Activated CD8-positive, alpha-beta T cell treated with anti-CD3 and anti-CD28 coated beads, Interleukin-2, amount 10 ng/mL, durations not matched to agents 7 days and 5 days (primary cell): ENCODE measurements at regions not wholly inside any gene's neighbourhood (a gene's known extent, or its start where the extent isn't known, plus 50 kb on each side); places are given as distances from the start of the nearest gene placed in this dataset.

Source experiments
- ATAC-seq: fragments of 150-1000 bp; cut with Tn5 transposase; one replicate; pipeline ENCODE4 v1.10.0; 2021; ENCODE audit warnings: moderate library complexity
- CTCF ChIA-PET: fragments of 350-600 bp; sonication (Branson Sonifier 250); formaldehyde crosslinking; loops from one replicate; lab custom pipeline; 2021; ENCODE audit warnings: antibody characterized with exemption; lab: Charles Lee
- POLR2A ChIA-PET: fragments of 350-600 bp; sonication (Branson Sonifier 250); formaldehyde crosslinking; loops from one replicate; lab custom pipeline; 2021; ENCODE audit warnings: antibody characterized with exemption; lab: Charles Lee
- DNase-seq: peaks from one replicate; pipeline ENCODE4 v3.0.0-alpha.2; 2020
- H3K27ac Mint-ChIP-seq: one replicate; pipeline ENCODE4 v1.8.0; 2021; ENCODE audit warnings: mild to moderate bottlenecking, mixed read lengths
- H3K27me3 Mint-ChIP-seq: one replicate; pipeline ENCODE4 v1.8.0; 2021; ENCODE audit warnings: low read depth, mixed read lengths
- H3K36me3 Mint-ChIP-seq: one replicate; pipeline ENCODE4 v1.8.0; 2021; ENCODE audit warnings: low read depth, mixed read lengths
- H3K4me1 Mint-ChIP-seq: one replicate; pipeline ENCODE4 v1.8.0; 2021; ENCODE audit warnings: low read depth, mixed read lengths
- H3K4me3 Mint-ChIP-seq: one replicate; pipeline ENCODE4 v1.8.0; 2021; ENCODE audit warnings: mild to moderate bottlenecking, mixed read lengths
- H3K9me3 Mint-ChIP-seq: one replicate; pipeline ENCODE4 v1.8.0; 2022; ENCODE audit warnings: mixed read lengths; ENCODE audit not compliant: insufficient read depth

- Mint-ChIP-seq H3K9me3 (no peaks in the 10 kb centered on the region), H3K36me3 (no peaks in the 10 kb centered on the region), H3K27me3 (peaks cover 4% of the 10 kb centered on the region), H3K4me3 (no peak overlapping the region), H3K4me1 (no peaks in the 10 kb centered on the region), H3K27ac (no peak overlapping the region)
- POLR2A ChIA-PET, result no interaction called here
- CTCF ChIA-PET, result no interaction called here
- no peak for ATAC-seq
- DNase-seq, result no peak
Observed at GRCh38 chr1:87231703-87232367, 96.8 kb upstream of the LMO4 start.

GRCh38 chr1:87236585-87236984 lies 92.1 kb upstream of the LMO4 start:
- ATAC-seq, result no peak
- H3K9me3 Mint-ChIP-seq, result no peaks in the 10 kb centered on the region
- H3K36me3 Mint-ChIP-seq, result no peaks in the 10 kb centered on the region
- ChIA-PET CTCF (no interaction called here), POLR2A (no interaction called here)
- H3K27me3 Mint-ChIP-seq, result peaks cover 4% of the 10 kb centered on the region
- H3K4me3 Mint-ChIP-seq, result no peak overlapping the region
- no peak overlapping the region for H3K27ac Mint-ChIP-seq
- no peak for DNase-seq
- H3K4me1 Mint-ChIP-seq, result no peaks in the 10 kb centered on the region

- no peaks in the 10 kb centered on the region for H3K36me3 Mint-ChIP-seq
- H3K4me3 Mint-ChIP-seq, result no peak overlapping the region
- DNase-seq (no peak), ATAC-seq (no peak)
- ChIA-PET POLR2A (no interaction called here), CTCF (no interaction called here)
- H3K4me1 Mint-ChIP-seq, result no peaks in the 10 kb centered on the region
- H3K27ac Mint-ChIP-seq, result no peak overlapping the region
- no peaks in the 10 kb centered on the region for H3K9me3 Mint-ChIP-seq
- peaks cover 2% of the 10 kb centered on the region for H3K27me3 Mint-ChIP-seq
Observed at GRCh38 chr1:87239997-87240605, 88.6 kb upstream of the LMO4 start.

- ATAC-seq (no peak), DNase-seq (no peak)
- ChIA-PET CTCF (no interaction called here), POLR2A (no interaction called here)
- Mint-ChIP-seq H3K4me1 (no peaks in the 10 kb centered on the region), H3K27ac (no peak overlapping the region), H3K27me3 (no peaks in the 10 kb centered on the region), H3K4me3 (no peak overlapping the region), H3K9me3 (no peaks in the 10 kb centered on the region), H3K36me3 (no peaks in the 10 kb centered on the region)
Observed at GRCh38 chr1:87240661-87241285, 87.9 kb upstream of the LMO4 start.

- Mint-ChIP-seq H3K36me3 (no peaks in the 10 kb centered on the region), H3K27me3 (no peaks in the 10 kb centered on the region), H3K27ac (no peak overlapping the region), H3K9me3 (no peaks in the 10 kb centered on the region), H3K4me1 (no peaks in the 10 kb centered on the region), H3K4me3 (no peak overlapping the region)
- DNase-seq (no peak), ATAC-seq (no peak)
- ChIA-PET POLR2A (no interaction called here), CTCF (no interaction called here)
Observed at GRCh38 chr1:87242445-87243185, 86.1 kb upstream of the LMO4 start.

GRCh38 chr1:87243573-87243972 lies 85.1 kb upstream of the LMO4 start:
- H3K4me1 Mint-ChIP-seq, result no peaks in the 10 kb centered on the region
- no peaks in the 10 kb centered on the region for H3K9me3 Mint-ChIP-seq
- ChIA-PET POLR2A (no interaction called here), CTCF (no interaction called here)
- ATAC-seq, result no peak
- no peaks in the 10 kb centered on the region for H3K36me3 Mint-ChIP-seq
- no peak overlapping the region for H3K4me3 Mint-ChIP-seq
- H3K27ac Mint-ChIP-seq, result no peak overlapping the region
- DNase-seq, result no peak
- H3K27me3 Mint-ChIP-seq, result peaks cover 2% of the 10 kb centered on the region

GRCh38 chr1:87246436-87246835 lies 82.2 kb upstream of the LMO4 start:
- no peak for DNase-seq
- H3K36me3 Mint-ChIP-seq, result no peaks in the 10 kb centered on the region
- H3K4me3 Mint-ChIP-seq, result no peak overlapping the region
- peaks cover 2% of the 10 kb centered on the region for H3K27me3 Mint-ChIP-seq
- H3K9me3 Mint-ChIP-seq, result no peaks in the 10 kb centered on the region
- H3K4me1 Mint-ChIP-seq, result no peaks in the 10 kb centered on the region
- POLR2A ChIA-PET, result no interaction called here
- H3K27ac Mint-ChIP-seq, result no peak overlapping the region
- no peak for ATAC-seq
- CTCF ChIA-PET, result no interaction called here

GRCh38 chr1:87249803-87250202 lies 78.9 kb upstream of the LMO4 start:
- Mint-ChIP-seq H3K4me3 (no peak overlapping the region), H3K9me3 (no peaks in the 10 kb centered on the region), H3K27ac (no peak overlapping the region), H3K27me3 (peaks cover 4% of the 10 kb centered on the region), H3K4me1 (no peaks in the 10 kb centered on the region), H3K36me3 (no peaks in the 10 kb centered on the region)
- ATAC-seq (no peak), DNase-seq (no peak)
- ChIA-PET POLR2A (no interaction called here), CTCF (no interaction called here)

- Mint-ChIP-seq H3K4me1 (no peaks in the 10 kb centered on the region), H3K9me3 (no peaks in the 10 kb centered on the region), H3K27me3 (peaks cover 4% of the 10 kb centered on the region), H3K36me3 (no peaks in the 10 kb centered on the region), H3K27ac (no peak overlapping the region), H3K4me3 (no peak overlapping the region)
- no peak for ATAC-seq
- POLR2A ChIA-PET, result no interaction called here
- no peak for DNase-seq
- CTCF ChIA-PET, result no interaction called here
Observed at GRCh38 chr1:87250336-87250735, 78.3 kb upstream of the LMO4 start.

- Mint-ChIP-seq H3K9me3 (no peaks in the 10 kb centered on the region), H3K27me3 (peaks cover 4% of the 10 kb centered on the region), H3K36me3 (no peaks in the 10 kb centered on the region), H3K27ac (no peak overlapping the region), H3K4me3 (no peak overlapping the region), H3K4me1 (no peaks in the 10 kb centered on the region)
- ChIA-PET POLR2A (interaction anchor here (0.6 kb wide), 1 partner anchor 249 kb away, joined by 4 read pairs; no protein-coding TSS in a partner anchor), CTCF (no interaction called here)
- ATAC-seq (no peak), DNase-seq (no peak)
Observed at GRCh38 chr1:87252406-87252805, 76.3 kb upstream of the LMO4 start.

GRCh38 chr1:87262688-87263087 lies 66.0 kb upstream of the LMO4 start:
- no peaks in the 10 kb centered on the region for H3K4me1 Mint-ChIP-seq
- no peak for DNase-seq
- ATAC-seq, result no peak
- H3K27me3 Mint-ChIP-seq, result peaks cover 9% of the 10 kb centered on the region
- no peak overlapping the region for H3K27ac Mint-ChIP-seq
- no peaks in the 10 kb centered on the region for H3K36me3 Mint-ChIP-seq
- ChIA-PET POLR2A (interaction anchor here (0.6 kb wide), 1 partner anchor 1012 kb away, joined by 3 read pairs; no protein-coding TSS in a partner anchor), CTCF (no interaction called here)
- no peaks in the 10 kb centered on the region for H3K9me3 Mint-ChIP-seq
- no peak overlapping the region for H3K4me3 Mint-ChIP-seq

- Mint-ChIP-seq H3K27me3 (peaks cover 8% of the 10 kb centered on the region), H3K4me1 (no peaks in the 10 kb centered on the region), H3K9me3 (no peaks in the 10 kb centered on the region), H3K4me3 (no peak overlapping the region), H3K27ac (no peak overlapping the region), H3K36me3 (no peaks in the 10 kb centered on the region)
- CTCF ChIA-PET, result no interaction called here
- ATAC-seq (no peak), DNase-seq (no peak)
- POLR2A ChIA-PET, result no interaction called here
Observed at GRCh38 chr1:87263281-87263680, 65.4 kb upstream of the LMO4 start.
